Stimulated activated CD4-positive, alpha-beta T cell treated with anti-CD3 and anti-CD28 coated beads, Interleukin-2, amount 100 ng/mL, for 48 hours (primary cell): ENCODE measurements at regions not wholly inside any gene's neighbourhood (a gene's known extent, or its start where the extent isn't known, plus 50 kb on each side); places are given as distances from the start of the nearest gene placed in this dataset.

Source experiments
- DNase-seq, 2 donors: peaks; one replicate each; pipeline ENCODE4 v3.0.0-alpha.2; 2020

DNA sequence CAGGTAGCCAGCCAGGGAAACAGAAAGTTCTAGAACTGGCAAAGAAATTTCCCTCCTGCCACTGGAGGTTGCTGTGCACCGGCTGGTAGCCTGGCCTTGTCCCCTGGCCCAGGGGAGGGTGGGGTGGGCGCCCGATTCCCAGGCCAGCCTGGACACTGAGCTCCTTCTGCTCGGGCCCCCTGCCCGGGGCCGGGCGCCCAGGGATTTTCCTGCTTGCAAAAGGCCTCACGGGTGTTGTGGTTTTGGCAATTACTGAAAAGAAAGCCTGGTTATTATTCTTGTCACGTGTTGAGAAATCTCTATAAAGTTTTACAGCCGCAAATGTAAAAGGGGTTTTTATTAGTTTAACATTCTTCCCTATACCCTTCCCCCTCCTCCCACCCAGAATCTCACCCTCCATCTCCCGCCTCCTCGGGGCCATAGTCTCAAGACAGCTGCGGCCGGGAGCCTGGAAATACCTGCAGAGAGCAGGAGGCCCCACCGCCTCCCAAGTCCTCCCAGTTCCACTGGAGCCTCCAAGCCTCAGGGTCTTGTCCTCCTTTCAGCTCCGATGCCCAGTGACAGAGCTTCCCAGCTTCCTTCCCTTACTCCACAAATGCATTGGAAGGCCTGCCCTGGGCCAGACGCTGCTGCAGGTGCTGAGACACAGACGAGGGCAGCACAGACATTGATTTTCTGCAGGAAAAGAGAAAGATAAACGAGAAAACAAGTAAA is 1515.6 kb downstream of the TBC1D22A start:
- DNase-seq: no peak

DNA sequence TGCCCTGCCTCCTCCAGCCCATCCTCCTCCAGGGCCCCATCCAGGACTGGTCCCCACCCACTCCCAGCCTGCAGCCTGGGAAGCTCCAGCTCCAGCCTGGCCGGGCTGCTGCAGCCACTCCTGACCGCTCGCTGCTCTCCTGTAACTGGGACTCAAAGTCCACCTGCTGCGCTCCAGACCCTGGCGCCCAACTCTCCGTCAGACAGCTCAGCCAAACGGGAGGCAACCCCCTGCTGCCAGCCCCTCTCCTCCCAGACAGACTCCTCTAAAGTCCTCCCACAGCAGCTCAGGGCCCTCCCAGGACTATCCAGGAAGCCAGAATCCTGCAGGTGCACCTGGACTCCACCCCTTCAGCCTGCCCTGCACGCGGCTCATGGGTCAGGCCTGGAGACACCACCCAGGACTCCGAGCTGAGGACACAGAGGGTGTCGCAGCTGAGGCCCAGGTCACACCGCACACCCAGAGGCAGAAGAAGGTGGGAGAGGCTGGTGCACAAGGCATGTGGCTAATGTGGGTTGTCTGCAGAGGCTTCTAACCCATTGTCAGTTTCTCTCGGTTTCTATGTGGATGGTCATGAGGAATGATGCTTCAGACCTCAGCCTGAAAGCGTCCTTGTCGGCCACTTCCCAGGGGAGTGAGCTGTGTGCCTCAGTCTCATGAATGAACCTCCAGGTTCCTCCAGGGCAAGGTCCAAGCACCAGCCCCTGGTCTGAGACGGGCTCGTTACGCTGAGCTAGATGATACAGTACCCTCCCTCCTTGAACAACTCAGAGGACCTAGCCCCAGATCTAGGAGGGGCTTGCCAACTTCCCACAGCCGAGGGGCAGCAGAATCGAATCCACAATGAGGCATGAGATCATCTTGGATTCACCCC is 1514.8 kb downstream of the TBC1D22A start:
- DNase-seq: no peak

GRCh38 chr22:48275412-48275811 is 1513.0 kb downstream of the TBC1D22A start:
- DNase-seq: no peak

DNA sequence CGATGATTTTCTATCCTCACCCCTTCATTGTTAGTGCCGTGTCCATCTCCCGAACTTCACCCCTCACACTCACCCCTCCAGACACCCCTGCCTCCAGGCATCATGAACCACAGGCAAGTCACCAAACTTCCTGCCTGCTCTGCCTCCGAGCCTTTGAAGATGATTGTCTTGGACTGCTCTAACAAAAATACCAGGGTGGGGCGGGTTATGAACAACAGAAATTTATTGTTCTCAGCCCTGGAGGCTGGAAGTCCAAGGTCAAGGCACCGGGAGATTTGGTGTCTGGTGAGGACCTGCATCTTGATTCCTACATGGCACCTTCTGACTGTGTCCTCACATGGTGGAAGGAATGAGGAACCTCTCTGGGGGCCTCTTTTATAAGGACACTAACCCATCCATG is 1508.3 kb downstream of the TBC1D22A start:
- no peak for DNase-seq

GRCh38 chr22:48268771-48269552 is 1506.5 kb downstream of the TBC1D22A start:
- no peak for DNase-seq

DNA sequence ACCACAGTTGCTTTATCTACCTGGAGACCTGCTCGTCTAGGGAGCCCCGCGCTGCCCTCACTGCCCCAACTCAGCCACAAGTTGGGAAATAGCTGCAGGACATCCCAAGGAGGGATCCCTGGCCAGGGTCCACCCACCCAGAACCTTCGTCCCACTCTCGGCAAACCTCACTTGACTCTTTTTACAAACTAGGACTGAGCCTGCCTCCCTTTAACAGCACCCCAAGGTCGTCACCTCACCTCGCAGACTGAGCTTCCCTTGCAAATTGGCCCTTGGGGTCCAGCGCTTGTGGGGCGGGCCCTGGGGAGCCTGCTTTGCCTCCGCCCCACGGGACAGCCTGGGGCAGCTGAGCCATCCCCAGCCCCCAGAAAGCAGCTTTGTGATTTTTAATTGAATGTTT is 1505.8 kb downstream of the TBC1D22A start:
- no peak for DNase-seq

GRCh38 chr22:48267681-48268080 is 1505.2 kb downstream of the TBC1D22A start:
- DNase-seq: no peak

GRCh38 chr22:48265000-48265625 is 1502.7 kb downstream of the TBC1D22A start:
- no peak for DNase-seq

- no peak for DNase-seq
Measured at GRCh38 chr22:48264586-48264985, 1502.1 kb downstream of the TBC1D22A start.

- DNase-seq: no peak
Measured at GRCh38 chr22:48263791-48264351, 1501.4 kb downstream of the TBC1D22A start.

DNA sequence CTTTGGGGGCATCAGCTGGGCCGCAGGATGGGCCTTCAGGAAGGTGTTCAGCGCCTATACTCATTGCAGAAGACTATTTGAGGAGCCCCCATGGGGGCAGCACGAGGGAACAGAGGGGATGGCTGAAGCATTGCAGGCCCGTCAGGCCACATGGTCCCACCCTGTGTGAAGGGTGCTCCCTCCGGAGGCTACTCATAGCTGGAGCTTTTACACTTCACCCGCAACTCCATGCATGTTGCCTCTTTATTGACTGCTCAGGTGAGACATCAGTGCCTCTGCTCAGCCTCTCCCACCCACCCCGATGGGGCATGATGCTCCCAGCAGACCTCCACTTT is 1500.9 kb downstream of the TBC1D22A start:
- DNase-seq: no peak

GRCh38 chr22:48262596-48263430 is 1500.4 kb downstream of the TBC1D22A start:
- no peak for DNase-seq

DNA sequence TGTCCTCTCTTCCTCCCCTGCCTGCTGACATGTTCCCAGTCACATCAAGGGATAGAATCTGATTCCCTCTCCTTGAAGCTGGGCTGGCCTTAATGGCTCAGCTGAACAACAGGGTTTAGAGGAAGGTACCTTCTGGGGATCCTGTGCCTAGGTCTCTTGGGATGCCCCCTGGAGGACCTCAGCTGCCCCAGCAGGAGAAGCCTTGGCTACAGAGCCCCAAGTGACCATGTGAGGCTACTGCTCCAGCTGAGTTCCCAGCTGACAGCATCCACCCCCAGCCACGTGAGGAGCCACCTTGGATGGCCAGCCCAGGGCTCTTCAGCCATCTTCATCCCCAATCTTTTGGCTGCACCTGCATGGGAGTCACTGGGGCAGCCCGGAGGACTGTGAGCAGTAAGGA is 1499.3 kb downstream of the TBC1D22A start:
- DNase-seq: no peak

DNA sequence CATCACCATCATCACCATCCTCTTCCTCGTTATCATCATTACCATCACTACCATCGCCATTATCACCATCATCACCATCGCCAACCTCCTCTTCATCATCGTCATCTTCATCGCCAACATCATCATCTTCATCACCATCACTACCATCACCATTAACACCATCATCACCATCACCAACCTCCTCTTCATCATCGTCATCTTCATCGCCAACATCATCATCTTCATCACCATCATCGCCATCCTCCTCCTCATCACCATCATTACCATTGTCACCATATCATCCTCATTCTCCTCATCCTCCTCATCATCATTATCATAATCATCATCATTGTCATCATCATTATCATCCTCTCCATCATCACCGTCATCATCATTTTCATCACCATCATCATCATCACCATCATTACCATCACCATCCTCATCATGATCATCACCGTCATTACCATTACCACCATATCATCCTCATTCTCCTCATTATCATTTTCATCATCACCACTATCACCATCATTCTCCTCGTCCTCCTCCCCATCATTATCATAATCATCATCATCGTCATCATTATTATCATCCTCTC is 1498.7 kb downstream of the TBC1D22A start:
- no peak for DNase-seq

DNA sequence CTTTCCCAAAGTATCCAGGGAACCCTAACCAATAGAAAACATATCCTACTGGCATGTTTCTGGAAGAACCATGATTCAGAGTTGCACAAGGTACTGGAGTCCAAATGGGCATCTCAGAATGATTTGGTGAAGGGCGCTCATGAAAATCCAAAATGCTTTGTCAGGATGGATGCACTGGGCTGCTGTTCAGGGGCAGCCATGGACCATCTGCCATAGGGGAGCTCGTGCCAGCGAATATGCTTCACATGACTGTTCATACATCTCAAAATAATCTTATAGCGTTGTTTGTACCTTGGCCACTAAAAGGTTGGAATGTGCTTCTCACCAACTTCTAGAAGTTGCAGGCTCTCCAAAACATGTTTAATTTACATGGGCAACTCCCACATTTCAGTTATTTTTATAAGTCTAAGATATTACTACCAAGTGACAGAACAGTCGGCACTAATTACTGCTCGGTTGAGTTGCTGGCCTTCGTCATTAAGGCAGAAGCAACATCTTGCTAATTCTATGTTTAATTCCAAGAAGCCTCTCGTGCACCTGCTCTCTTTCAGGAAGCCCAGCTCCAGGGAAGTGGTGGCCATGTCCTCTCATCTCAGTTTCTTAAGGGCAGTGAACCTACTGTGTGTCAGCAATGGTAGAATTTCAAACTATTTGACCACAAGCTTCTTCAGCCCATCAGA is 1497.7 kb downstream of the TBC1D22A start:
- no peak for DNase-seq

DNA sequence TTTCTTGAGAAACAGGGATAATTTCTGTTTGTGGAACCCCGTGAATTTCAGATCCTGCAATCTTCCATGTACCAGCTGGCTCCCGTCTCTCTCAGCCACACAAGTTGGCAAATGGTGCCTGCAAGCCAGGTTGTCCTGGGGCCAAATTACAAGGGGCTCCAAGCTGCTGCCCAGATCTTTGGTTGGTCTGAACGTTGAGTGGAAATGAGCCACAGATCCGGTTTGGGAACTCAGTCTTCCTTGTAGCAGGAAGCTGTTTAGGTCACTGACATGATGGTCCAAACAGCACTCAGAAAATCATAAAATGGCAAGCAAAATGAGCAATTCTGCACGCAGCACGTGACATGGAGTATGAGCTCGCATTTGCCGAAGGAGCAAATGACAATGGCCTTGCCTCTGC is 1496.4 kb downstream of the TBC1D22A start:
- no peak for DNase-seq

DNA sequence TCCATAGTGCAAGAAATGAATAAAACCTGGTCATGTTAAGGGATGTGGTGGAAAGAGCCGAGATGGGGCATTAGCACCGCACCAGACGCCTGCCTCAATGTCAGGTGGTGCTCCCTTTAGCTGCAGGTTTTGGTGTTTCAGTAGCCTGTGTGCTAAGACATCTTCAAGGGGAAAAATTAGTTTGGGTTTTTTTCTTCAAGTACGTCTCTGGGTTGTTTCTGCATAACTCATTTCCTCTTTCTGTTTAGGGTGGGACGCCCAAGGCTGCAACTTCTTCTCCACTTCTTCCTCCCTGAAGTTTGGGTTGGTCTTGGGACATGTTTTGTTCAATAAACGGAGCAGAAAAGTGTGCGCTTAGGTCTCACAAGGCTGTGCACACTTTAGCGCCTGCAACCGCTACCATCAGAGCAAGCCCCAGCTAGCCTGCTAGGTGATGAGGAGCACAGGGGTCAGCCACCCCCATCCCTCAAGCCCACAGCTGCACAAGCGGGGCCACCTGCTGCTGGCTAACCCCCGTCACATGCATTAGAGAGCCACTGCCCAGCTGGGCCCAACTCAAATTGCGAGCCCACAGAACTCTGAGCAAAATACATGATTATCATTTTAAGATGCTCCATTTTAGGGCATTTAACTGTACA is 1495.7 kb downstream of the TBC1D22A start:
- DNase-seq: no peak

GRCh38 chr22:48257685-48258055 is 1495.2 kb downstream of the TBC1D22A start:
- no peak for DNase-seq

- no peak for DNase-seq
Measured at GRCh38 chr22:48256776-48257684, 1494.6 kb downstream of the TBC1D22A start.
